ENCODE measurements at regions not wholly inside any gene's neighbourhood (a gene's known extent, or its start where the extent isn't known, plus 50 kb on each side); places are given as distances from the start of the nearest gene placed in this dataset.

GRCh38 chr3:72238010-72238691 lies 453.2 kb upstream of the PROK2 start:
- TF ChIP-seq CTCF (IDR thresholded peaks at IDR 0.05) (no peak), POLR2A (IDR thresholded peaks at IDR 0.05) (no peak)
